HG03095 (cell line): ENCODE measurements at regions not wholly inside any gene's neighbourhood (a gene's known extent, or its start where the extent isn't known, plus 50 kb on each side); places are given as distances from the start of the nearest gene placed in this dataset.

ENCODE experiments used
- ATAC-seq: cut with Tn5 transposase; IDR thresholded peaks from one replicate; pipeline ENCODE4 v1.9.1; 2021; ENCODE audit warnings: moderate library complexity; ENCODE audit not compliant: unreplicated experiment

DNA sequence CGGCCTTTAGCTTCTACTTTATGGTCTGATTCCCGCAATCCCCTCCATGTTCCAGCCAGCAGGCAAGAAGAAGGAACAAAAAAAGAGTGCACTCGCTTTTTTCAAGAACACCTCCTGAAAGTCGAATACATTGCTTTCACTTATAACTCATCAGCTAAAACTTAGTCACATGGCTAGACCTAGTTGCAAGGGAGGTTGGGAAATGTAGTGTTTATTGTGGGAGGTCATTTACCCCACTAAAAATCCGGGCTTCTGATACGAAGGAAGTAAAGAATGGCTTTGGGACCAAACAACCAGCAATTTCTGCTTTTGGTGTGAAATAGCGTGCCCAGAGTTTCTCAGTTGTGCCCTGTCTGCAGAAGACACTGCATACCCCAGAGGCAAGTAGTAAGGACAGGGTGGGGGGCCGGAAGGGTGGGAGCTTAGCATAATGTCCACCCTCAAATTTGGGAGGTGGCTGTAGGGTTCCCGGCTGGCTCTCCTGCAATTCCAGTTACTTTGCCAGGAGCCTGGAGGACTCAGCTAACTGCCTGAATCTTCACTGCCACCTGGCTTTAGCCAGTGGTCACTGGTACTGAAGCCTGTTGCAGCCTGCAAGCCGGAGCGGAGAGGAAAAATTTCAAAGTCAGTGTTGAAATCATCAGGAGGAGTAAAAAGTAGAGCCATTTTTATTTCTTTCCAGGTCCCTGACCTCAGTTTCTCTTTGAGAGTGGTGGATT, 57.7 kb upstream of the F3 start:
- ATAC-seq, result no peak

DNA sequence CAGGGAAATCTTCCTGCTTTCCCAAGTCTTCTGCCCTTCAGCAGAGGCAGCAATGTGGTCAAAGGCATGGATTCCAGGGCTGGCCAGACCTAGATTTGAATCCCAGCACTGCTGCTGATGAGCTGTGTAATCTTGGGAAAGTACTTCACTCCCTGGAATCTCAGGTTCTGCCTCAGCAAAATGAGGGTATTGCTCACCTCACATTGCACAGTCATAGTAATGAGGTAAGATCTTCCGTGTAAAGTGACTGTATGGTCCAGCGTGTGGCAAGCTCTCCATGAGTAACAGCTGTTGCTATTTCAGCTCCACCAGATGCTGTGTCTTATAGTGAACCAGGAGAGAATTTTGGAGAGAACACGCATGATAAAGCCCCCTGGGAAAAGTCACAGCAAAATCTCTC, 56.1 kb upstream of the F3 start:
- ATAC-seq, result no peak

DNA sequence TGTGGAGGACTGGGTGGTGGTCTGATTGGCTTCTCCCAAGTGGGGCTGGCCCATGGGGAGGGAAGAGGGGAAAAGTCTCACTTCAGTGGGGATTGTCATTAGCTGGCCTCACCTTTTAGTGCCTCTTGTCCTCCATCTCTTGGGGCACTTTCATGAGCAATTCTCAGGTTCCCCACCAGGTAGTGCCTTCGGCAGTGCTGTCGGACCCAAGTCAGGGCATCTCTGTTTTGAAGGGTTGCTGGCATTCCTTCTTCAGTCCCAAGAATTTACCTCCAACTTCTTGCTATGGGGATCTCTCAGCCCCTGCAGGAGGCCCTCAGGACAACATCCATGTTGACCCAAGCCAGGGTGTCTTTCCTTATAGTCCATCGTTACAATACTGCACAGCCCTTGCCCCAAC, 54.7 kb upstream of the F3 start:
- no peak for ATAC-seq

DNA sequence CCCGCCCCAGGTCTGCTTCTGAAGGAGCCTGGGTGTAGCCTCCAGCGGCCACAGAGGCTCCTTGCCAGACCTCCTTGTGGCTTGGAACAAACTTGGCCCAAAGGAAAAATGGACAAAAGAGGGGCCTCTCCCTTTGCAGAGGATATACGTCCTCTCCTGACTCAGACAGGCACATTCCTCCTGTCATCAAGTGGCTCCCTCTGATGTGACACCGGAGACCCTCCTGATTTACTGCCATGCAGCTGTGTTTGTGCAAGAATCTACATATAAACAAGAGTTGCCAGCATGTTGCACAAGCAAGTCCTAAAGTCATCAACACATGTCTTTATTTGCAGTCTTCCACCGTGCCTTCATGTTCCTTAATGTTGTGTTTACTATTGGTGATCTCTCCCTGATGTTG, 54.1 kb upstream of the F3 start:
- ATAC-seq, result no peak

DNA sequence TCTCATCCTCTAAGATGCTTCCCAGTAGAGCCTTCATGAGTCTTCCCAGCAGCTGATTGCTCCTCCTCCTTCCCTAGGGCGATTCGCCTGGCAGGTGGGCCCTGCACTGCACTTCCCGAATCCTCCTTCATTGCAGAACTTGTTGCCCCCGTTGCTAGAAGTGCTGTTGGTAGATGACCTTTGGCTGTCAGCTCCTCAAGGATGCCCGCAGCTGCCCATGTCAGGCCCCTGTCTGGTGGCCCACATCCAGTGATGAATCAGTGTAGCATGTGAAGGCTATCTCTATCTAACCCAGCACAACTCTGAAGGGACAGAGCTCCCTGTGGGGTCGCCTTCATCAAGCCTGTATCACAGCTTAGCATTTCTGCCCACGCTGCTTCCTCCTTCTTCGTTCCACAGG, 52.1 kb upstream of the F3 start:
- ATAC-seq, result no peak

DNA sequence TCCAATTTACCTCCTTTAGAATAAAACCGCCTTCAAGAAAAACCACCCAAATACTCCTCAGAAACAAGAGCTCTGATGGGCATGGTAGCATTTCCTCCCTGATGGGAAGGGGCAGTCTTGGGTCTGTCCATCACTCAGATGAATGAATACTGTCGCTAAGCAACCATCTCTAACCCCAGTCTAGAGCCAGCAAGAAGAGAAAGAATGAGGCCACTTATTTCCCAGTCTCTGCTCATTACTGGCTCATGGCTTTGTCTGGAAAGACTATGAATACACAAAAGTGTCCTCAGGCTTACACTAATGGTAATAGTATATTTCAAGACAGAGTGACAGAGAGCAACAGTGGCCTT, 51.0 kb upstream of the F3 start:
- no peak for ATAC-seq

DNA sequence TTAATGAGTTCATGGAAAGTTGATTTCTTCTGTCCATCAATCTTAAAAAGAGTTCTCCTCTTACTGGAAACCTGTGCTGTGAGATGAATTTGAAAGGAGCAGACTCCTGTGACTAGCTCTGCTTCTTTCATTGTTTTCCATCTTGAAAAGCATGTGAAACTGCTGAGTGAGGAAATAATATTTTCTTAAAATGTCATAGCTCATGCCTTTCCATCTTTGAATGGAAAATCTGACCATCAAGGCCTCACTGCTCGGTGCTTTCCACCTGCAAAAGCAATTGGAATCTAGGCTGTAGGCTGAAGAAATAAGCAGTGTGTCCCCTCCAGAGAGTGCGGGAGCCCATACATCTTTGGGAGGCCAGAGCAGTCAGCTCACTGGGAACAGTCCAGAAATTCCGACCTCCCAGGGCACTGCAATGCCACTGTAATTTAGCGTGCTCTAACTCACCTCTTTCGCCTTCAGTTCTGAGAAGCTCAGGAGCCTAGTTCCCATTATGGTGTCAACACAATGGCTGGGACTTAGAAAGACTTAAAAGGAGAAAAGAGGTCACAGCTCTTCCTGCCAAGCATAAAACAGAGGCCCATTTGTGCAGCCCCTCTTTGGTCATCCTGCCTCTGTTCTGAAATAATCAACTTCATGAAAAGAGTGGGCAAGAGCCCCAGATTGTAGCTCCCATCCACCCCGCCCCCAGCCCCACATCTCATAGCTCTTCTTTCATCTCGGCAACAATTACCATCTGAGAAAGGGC, 50.4 kb upstream of the F3 start:
- no peak for ATAC-seq
